ELR (cell line): ENCODE measurements at regions not wholly inside any gene's neighbourhood (a gene's known extent, or its start where the extent isn't known, plus 50 kb on each side); places are given as distances from the start of the nearest gene placed in this dataset.
A peak's percentile ranks its signal among the peaks of the same experiment; 100 is the strongest.
"Not testable (repeated sequence)": the region's sequence is repeated elsewhere in the genome, so short reads cannot be mapped to it uniquely, and the experiment has no call there.

Experiments used
- DNase-seq: peaks from one replicate; pipeline ENCODE4 v3.0.0-alpha.2; 2015; ENCODE audit warnings: low read depth

GRCh38 chr2:193331676-193332075 is 1136.9 kb upstream of the TMEFF2 start:
- no peak for DNase-seq

- no peak for DNase-seq
These were observed 1131.6 kb upstream of the TMEFF2 start for GRCh38 chr2:193326296-193326695.

- no peak for DNase-seq
These were observed 1120.8 kb upstream of the TMEFF2 start for GRCh38 chr2:193315428-193316091.

GRCh38 chr2:193303464-193303863 is 1108.7 kb upstream of the TMEFF2 start:
- DNase-seq = peak; percentile 40

- peak; percentile 22 for DNase-seq
These were observed 1099.6 kb upstream of the TMEFF2 start for GRCh38 chr2:193294371-193294770.

- no peak for DNase-seq
These were observed 1084.6 kb upstream of the TMEFF2 start for GRCh38 chr2:193279361-193279760.

- no peak for DNase-seq
These were observed 1082.3 kb upstream of the TMEFF2 start for GRCh38 chr2:193276988-193277387.

- DNase-seq = no peak
These were observed 1081.8 kb upstream of the TMEFF2 start for GRCh38 chr2:193276560-193276959.

GRCh38 chr2:193276069-193276468 is 1081.3 kb upstream of the TMEFF2 start:
- no peak for DNase-seq

- DNase-seq = no peak
These were observed 1077.3 kb upstream of the TMEFF2 start for GRCh38 chr2:193272011-193272410.

GRCh38 chr2:193270816-193271215 is 1076.1 kb upstream of the TMEFF2 start:
- DNase-seq = no peak

- no peak for DNase-seq
These were observed 1072.8 kb upstream of the TMEFF2 start for GRCh38 chr2:193267496-193268002.

- no peak for DNase-seq
These were observed 1058.3 kb upstream of the TMEFF2 start for GRCh38 chr2:193253014-193253530.

- no peak for DNase-seq
These were observed 1057.2 kb upstream of the TMEFF2 start for GRCh38 chr2:193251909-193252308.

GRCh38 chr2:193250389-193250788 is 1055.7 kb upstream of the TMEFF2 start:
- no peak for DNase-seq

GRCh38 chr2:193240752-193241151 is 1046.0 kb upstream of the TMEFF2 start:
- no peak for DNase-seq

GRCh38 chr2:193231634-193232033 is 1036.9 kb upstream of the TMEFF2 start:
- DNase-seq = no peak

- no peak for DNase-seq
These were observed 1033.5 kb upstream of the TMEFF2 start for GRCh38 chr2:193228276-193228675.

GRCh38 chr2:193222454-193222853 is 1027.7 kb upstream of the TMEFF2 start:
- DNase-seq = no peak

- DNase-seq = no peak
These were observed 1024.7 kb upstream of the TMEFF2 start for GRCh38 chr2:193219413-193219812.

- no peak for DNase-seq
These were observed 1006.9 kb upstream of the TMEFF2 start for GRCh38 chr2:193201583-193201982.

GRCh38 chr2:193199322-193199721 is 1004.6 kb upstream of the TMEFF2 start:
- DNase-seq = no peak

- no peak for DNase-seq
These were observed 993.1 kb upstream of the TMEFF2 start for GRCh38 chr2:193187816-193188215.

GRCh38 chr2:193170981-193171380 is 976.2 kb upstream of the TMEFF2 start:
- not testable (repeated sequence) for DNase-seq
